DMS53 (cell line): ENCODE measurements at regions not wholly inside any gene's neighbourhood (a gene's known extent, or its start where the extent isn't known, plus 50 kb on each side); places are given as distances from the start of the nearest gene placed in this dataset.
A peak's percentile ranks its signal among the peaks of the same experiment; 100 is the strongest.

Experiments
- DNase-seq: peaks from one replicate; lab custom pipeline; 2025; lab: John Stamatoyannopoulos, UW

- DNase-seq: peak; percentile 85
Measured at GRCh38 chr15:66931768-66932633, 133.4 kb upstream of the SMAD3 start.

- DNase-seq: no peak
Measured at GRCh38 chr15:66932634-66933024, 132.8 kb upstream of the SMAD3 start.

GRCh38 chr15:66933932-66934867, 131.2 kb upstream of the SMAD3 start:
- DNase-seq: no peak

GRCh38 chr15:66934868-66935520, 130.4 kb upstream of the SMAD3 start:
- no peak for DNase-seq

DNA sequence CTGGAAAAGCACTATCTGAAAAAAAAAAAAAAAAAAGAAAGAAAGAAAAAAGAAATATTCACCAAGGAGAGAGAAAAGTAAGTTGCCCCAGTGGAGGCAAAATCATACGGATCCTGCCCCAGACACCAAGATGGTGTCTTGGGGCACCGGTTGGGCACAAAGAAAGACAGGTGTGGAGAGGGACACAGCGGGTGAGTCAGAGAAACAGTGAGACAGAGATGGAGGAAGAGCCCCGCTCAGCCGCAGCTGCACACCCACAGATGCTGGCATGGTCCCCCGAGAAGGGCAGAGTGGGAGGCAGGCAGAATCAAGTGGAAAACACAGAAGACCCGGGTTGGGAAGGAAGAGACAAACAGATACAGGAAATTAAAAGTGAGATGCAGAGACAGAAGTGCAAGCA, 129.7 kb upstream of the SMAD3 start:
- no peak for DNase-seq

DNA sequence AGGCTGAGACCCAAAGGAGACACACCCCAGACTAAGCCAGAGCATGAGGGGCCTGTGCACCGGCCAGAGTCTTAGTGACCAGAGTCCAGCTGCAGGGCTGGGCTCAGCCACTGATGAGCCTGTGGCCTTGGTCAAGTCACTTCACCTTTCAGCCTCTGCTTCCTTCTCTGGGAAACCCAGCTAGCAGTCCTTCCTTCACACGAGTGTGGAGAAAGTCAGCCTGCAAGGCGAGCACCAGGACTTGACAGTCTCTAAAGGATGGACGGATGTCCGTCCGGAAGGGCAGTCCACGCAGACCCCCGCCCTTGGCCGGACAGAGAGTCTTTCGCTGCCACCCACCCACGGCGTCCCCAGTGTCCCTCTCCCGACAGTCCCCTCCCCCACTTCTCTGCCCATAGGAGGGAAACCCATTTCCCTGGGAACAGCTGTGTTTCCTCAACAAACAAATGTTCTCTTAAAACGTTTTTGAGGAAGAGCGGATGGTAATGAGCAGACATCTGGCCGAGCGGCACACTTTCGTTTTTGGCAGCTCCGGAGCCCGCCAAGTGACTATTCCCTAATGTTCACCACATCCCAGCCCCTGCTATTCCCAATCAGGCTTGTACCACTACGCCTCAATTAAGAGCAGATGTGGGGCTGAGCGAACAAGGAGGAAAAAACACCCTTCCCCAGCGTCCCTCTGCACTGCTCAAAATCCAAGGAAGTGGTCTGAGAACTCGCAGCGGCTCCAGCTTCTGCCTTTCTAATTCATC, 129.1 kb upstream of the SMAD3 start:
- peak; percentile 34 for DNase-seq

- DNase-seq: no peak
Measured at GRCh38 chr15:66936861-66937582, 128.4 kb upstream of the SMAD3 start.

DNA sequence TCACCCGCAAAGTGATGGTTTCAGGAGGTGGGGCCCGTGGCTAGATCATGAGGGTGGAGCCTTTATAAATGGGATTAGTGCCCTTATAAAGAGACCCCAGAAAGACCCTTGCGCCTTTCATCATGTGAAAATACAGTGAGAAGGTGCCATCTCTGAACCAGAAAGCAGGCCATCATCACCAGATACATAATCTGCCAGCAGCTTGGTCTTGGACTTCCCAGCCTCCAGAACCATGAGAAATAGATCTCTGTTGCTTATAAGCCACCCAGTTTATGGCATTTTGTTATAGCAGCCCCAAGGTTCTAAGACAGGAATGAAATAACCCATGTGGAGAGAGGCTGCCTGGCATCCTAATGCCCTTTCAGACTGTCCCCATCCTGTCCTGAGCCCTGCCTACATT, 127.8 kb upstream of the SMAD3 start:
- DNase-seq: no peak

- peak; percentile 9 for DNase-seq
Measured at GRCh38 chr15:66938114-66938830, 127.1 kb upstream of the SMAD3 start.

DNA sequence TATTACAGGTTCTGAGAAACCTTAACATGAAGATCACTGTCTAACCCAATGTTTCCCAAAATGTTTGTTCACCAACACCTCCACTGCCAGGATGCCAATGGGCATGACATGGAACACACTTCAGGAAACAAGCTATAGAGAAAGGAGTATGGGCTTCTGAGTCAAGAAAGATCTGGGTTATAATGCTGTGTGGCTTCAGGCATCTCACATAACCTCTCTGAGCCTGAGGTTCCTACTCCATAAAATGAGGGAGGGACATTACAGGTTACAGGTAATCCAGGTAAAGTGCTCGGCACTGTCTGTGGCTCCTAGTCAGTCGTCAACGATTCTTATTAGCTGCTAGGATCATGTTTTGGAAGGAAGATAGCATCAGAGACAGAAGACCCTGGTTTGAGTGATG, 126.4 kb upstream of the SMAD3 start:
- DNase-seq: no peak

GRCh38 chr15:66939451-66940023, 125.9 kb upstream of the SMAD3 start:
- no peak for DNase-seq

GRCh38 chr15:66940368-66940767, 125.0 kb upstream of the SMAD3 start:
- no peak for DNase-seq

- no peak for DNase-seq
Measured at GRCh38 chr15:66941108-66941711, 124.2 kb upstream of the SMAD3 start.

DNA sequence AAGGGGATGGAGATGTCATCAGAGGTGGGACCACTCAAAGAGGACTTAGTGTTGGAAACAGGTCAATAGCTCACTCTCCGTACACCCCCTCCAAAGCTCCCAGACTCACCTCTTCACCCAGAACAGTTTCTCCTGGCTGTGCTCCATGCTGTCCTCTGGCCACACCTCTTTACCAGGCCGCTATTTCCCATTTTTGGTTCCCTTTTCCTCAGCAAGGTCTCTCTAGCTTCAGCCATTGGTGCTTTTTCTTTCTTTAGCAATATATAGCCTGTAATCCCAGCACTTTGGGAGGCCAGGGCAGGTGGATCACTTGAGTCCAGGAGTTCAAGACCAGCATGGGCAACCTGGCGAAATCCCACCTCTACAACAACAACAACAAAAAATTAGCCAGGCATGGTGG, 123.6 kb upstream of the SMAD3 start:
- DNase-seq: no peak

- no peak for DNase-seq
Measured at GRCh38 chr15:66942649-66943390, 122.6 kb upstream of the SMAD3 start.

DNA sequence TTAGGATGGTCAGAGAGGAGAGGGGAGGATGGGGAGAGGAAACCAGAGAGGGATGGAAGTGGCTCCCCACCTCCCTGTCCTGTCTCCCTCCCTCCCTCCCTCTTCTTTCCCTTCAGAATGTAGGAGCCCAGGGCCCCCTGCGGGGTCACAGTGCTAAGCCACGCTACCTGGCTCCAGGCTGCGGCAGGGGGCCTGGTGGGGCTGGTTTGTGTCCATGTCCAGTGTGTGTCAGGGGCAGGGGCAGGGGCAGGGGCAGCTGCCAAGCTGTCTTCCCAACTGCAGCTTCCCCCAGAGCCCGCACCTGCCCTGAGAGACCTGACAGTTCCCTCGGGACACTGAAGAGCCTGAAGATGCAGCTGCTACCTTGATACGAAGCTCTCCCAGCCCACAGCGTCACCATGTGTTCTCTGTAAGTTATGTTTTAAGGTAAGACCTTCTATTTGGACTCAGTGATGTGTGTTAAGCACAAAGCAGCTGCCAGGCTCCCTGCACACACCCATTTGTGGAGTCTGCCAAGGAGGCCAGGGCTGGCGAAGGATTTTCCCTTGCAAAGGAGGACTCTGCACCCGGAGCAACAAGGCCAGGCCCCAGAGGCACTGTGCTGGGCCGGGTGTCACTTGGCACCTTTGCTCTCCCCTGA, 121.8 kb upstream of the SMAD3 start:
- peak; percentile 74 for DNase-seq

GRCh38 chr15:66944121-66944520, 121.3 kb upstream of the SMAD3 start:
- DNase-seq: no peak

DNA sequence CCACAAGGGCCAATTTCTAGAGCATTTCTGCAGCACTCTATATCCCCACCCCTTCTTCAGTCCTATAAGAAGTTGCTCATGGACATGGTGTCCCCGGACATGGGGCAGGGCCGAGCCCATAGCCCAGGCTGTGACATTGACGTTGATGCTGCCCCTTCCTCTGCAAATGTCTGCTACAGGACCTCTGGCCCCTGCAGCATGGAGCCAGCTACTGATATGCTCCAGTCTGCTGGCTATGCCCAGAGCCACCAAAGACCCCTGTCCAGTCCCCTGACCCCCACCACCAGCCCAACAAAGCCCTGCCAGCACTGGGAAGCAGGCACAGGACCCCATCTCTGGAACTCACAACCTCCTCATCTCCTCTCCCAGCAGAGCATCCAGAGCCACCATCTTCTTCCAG, 120.1 kb upstream of the SMAD3 start:
- no peak for DNase-seq
